ENCODE measurements at regions not wholly inside any gene's neighbourhood (a gene's known extent, or its start where the extent isn't known, plus 50 kb on each side); places are given as distances from the start of the nearest gene placed in this dataset.

DNA sequence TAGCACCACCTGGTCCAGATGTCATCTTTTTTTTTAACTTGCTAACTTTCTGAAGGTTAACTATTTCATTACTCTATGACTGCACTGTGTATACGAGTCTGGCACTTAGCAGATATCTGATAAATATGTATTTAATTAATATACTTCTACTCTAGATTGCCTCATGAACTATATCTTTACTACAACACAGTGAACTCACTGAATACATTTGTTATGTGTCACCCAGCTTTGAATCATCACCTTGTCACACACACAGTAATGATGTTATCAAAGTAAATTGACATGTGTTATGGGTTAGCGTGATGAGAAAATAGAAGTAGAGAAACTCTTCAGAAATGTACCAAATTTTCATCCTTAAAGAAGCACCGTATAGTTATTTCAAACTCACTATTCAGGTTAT, 419.3 kb upstream of the ADGRL3 start:
- Histone ChIP-seq H3K9ac (ENCODE audit: low read depth, low read length, poor library complexity, severe bottlenecking) (no peak overlapping the region), H3K27me3 (ENCODE audit: insufficient read depth, low read length, poor library complexity, severe bottlenecking) (no peaks in the 10 kb centered on the region), H2AFZ (ENCODE audit: low read length) (no peak overlapping the region), H4K20me1 (ENCODE audit: insufficient read depth, low read length, poor library complexity, severe bottlenecking) (no peaks in the 10 kb centered on the region), H3K9me2 (replicated peaks; ENCODE audit: low read depth, low read length) (no peaks in the 10 kb centered on the region), H3K4me2 (ENCODE audit: low read depth, low read length, poor library complexity, severe bottlenecking) (no peak overlapping the region), H3K36me3 (ENCODE audit: insufficient read depth, low read length) (no peaks in the 10 kb centered on the region), H3F3A (ENCODE audit: low read depth) (no peaks in the 10 kb centered on the region), H3K4me3 (ENCODE audit: low read length, poor library complexity, severe bottlenecking) (no peak overlapping the region), H3K9me3 (ENCODE audit: insufficient read depth, low read depth, low read length) (no peaks in the 10 kb centered on the region), H3K79me2 (ENCODE audit: insufficient read depth, low read length) (no peaks in the 10 kb centered on the region), H3K4me1 (ENCODE audit: insufficient read depth, low read length, poor library complexity, severe bottlenecking) (no peaks in the 10 kb centered on the region)
- TF ChIP-seq EZH2phosphoT487 (IDR thresholded peaks at IDR 0.05; ENCODE audit: borderline replicate concordance): no peak
- TF ChIP-seq CTCF (conservative IDR thresholded peaks at IDR 0.05; ENCODE audit: low read length): no peak

DNA sequence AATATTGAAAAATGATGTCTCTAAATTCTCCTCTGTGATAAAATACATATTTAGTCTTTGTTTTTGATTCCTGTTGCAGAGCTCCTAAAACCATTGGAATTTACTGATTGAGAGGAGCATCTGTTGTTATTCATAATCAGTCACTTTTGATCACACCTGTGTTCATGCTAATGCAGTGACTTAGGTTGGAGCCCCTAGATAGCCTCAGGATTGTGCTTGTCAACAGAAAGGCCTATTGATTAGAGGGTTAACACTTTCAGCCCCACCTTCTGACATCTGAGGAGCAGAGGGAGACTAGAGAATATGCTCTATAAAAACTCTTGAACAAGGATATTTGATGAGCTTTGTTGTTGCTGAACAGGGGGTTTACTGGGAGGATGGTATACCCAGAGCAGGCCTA, 409.5 kb upstream of the ADGRL3 start:
- Histone ChIP-seq H3K9me3 (ENCODE audit: insufficient read depth, low read depth, low read length) (no peaks in the 10 kb centered on the region), H3K4me1 (ENCODE audit: insufficient read depth, low read length, poor library complexity, severe bottlenecking) (no peaks in the 10 kb centered on the region), H3K4me2 (ENCODE audit: low read depth, low read length, poor library complexity, severe bottlenecking) (no peak overlapping the region), H3K9me2 (replicated peaks; ENCODE audit: low read depth, low read length) (no peaks in the 10 kb centered on the region), H3K79me2 (ENCODE audit: insufficient read depth, low read length) (no peaks in the 10 kb centered on the region), H3K9ac (ENCODE audit: low read depth, low read length, poor library complexity, severe bottlenecking) (no peak overlapping the region), H4K20me1 (ENCODE audit: insufficient read depth, low read length, poor library complexity, severe bottlenecking) (no peaks in the 10 kb centered on the region), H3K4me3 (ENCODE audit: low read length, poor library complexity, severe bottlenecking) (no peak overlapping the region), H3K27me3 (ENCODE audit: insufficient read depth, low read length, poor library complexity, severe bottlenecking) (no peaks in the 10 kb centered on the region), H3K36me3 (ENCODE audit: insufficient read depth, low read length) (no peaks in the 10 kb centered on the region), H2AFZ (ENCODE audit: low read length) (no peak overlapping the region), H3F3A (ENCODE audit: low read depth) (no peaks in the 10 kb centered on the region)
- TF ChIP-seq EZH2phosphoT487 (IDR thresholded peaks at IDR 0.05; ENCODE audit: borderline replicate concordance): no peak
- TF ChIP-seq CTCF (conservative IDR thresholded peaks at IDR 0.05; ENCODE audit: low read length): no peak

- H3K27me3 ChIP-seq (ENCODE audit: insufficient read depth, low read length, poor library complexity, severe bottlenecking): no peaks in the 10 kb centered on the region
- H3K9me3 ChIP-seq (ENCODE audit: insufficient read depth, low read depth, low read length): no peaks in the 10 kb centered on the region
- no peaks in the 10 kb centered on the region for H3F3A ChIP-seq (ENCODE audit: low read depth)
- no peak for TF ChIP-seq CTCF (conservative IDR thresholded peaks at IDR 0.05; ENCODE audit: low read length)
- no peak for TF ChIP-seq EZH2phosphoT487 (IDR thresholded peaks at IDR 0.05; ENCODE audit: borderline replicate concordance)
- H3K9me2 ChIP-seq (replicated peaks; ENCODE audit: low read depth, low read length): no peaks in the 10 kb centered on the region
- no peaks in the 10 kb centered on the region for H3K36me3 ChIP-seq (ENCODE audit: insufficient read depth, low read length)
- H4K20me1 ChIP-seq (ENCODE audit: insufficient read depth, low read length, poor library complexity, severe bottlenecking): no peaks in the 10 kb centered on the region
- no peaks in the 10 kb centered on the region for H3K4me1 ChIP-seq (ENCODE audit: insufficient read depth, low read length, poor library complexity, severe bottlenecking)
- H3K4me3 ChIP-seq (ENCODE audit: low read length, poor library complexity, severe bottlenecking): no peak overlapping the region
- no peak overlapping the region for H3K4me2 ChIP-seq (ENCODE audit: low read depth, low read length, poor library complexity, severe bottlenecking)
- H2AFZ ChIP-seq (ENCODE audit: low read length): no peak overlapping the region
- no peak overlapping the region for H3K9ac ChIP-seq (ENCODE audit: low read depth, low read length, poor library complexity, severe bottlenecking)
- H3K79me2 ChIP-seq (ENCODE audit: insufficient read depth, low read length): no peaks in the 10 kb centered on the region
Observed at GRCh38 chr4:60794372-60794771, 405.8 kb upstream of the ADGRL3 start.
